ENCODE measurements at regions not wholly inside any gene's neighbourhood (a gene's known extent, or its start where the extent isn't known, plus 50 kb on each side); places are given as distances from the start of the nearest gene placed in this dataset.

DNA sequence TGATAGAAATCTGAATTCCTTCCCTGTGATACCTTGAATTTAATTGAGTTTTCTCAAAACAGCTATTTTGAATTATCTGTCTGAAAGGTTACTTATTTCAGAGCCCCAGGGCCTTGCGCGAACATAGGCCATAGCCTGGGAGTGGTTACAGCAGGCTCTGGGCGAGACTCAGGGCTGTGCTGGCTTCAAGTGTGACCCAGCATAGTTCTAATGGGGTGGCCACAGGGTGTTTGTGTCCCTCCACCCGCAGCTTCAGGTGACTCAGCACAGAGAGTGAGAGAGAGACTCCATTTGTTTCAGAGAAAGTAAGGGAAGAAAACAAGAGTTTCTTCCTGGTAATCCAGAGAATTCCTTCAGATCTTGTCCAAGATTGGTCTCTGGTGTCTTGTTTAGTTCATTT, 137.9 kb upstream of the POU3F3 start:
- no peaks in the 10 kb centered on the region for H3K27me3 ChIP-seq (ENCODE audit: control insufficient read depth, insufficient read depth, low read length)
- no peak overlapping the region for H3K4me3 ChIP-seq (ENCODE audit: low read depth, low read length)
- no peak for DNase-seq (ENCODE audit: low read depth)
- no peaks in the 10 kb centered on the region for H3K36me3 ChIP-seq (ENCODE audit: control insufficient read depth, insufficient read depth, low read length)
- TF ChIP-seq, protein P1, sequence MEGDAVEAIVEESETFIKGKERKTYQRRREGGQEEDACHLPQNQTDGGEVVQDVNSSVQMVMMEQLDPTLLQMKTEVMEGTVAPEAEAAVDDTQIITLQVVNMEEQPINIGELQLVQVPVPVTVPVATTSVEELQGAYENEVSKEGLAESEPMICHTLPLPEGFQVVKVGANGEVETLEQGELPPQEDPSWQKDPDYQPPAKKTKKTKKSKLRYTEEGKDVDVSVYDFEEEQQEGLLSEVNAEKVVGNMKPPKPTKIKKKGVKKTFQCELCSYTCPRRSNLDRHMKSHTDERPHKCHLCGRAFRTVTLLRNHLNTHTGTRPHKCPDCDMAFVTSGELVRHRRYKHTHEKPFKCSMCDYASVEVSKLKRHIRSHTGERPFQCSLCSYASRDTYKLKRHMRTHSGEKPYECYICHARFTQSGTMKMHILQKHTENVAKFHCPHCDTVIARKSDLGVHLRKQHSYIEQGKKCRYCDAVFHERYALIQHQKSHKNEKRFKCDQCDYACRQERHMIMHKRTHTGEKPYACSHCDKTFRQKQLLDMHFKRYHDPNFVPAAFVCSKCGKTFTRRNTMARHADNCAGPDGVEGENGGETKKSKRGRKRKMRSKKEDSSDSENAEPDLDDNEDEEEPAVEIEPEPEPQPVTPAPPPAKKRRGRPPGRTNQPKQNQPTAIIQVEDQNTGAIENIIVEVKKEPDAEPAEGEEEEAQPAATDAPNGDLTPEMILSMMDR (IDR thresholded peaks at IDR 0.05; ENCODE audit: insufficient read depth, low read length, poor library complexity, severe bottlenecking), result no peak

DNA sequence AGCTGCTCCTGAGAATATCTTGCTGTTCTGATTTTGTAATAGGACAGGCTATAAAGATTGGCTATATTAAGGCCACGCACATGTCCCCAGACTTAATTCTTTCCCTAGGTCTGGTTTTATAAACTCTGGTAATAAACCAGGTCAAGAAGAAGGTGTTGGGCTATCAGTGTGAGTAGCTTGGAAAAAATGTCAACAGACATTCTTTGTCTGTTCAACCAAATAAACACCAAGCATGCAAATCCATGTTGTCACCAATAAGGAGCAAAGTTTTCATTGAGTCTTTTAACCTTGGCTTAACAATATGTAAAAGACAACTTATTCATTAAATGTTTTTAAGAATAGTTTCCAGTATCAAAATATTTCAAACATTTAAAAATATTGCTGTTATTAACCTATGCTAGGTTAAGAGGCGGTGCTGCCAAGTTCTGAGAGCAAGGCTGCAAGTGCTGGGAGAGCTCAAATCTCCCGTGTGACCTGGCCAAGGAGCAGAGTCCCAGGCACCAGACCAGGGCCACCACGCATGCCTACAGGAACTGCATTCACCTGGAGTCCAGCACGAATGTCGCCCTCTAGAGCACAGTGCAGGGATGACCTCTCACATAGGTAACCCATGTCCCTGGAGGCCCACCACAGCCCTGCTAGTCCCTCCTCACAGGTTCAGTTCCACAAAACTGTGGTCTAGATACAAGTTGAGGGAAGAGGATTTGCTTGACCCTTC, 120.5 kb upstream of the POU3F3 start:
- Histone ChIP-seq H3K36me3 (ENCODE audit: control insufficient read depth, insufficient read depth, low read length) (no peaks in the 10 kb centered on the region), H3K4me3 (ENCODE audit: low read depth, low read length) (no peak overlapping the region), H3K27me3 (ENCODE audit: control insufficient read depth, insufficient read depth, low read length) (no peaks in the 10 kb centered on the region)
- no peak for DNase-seq (ENCODE audit: low read depth)
- TF ChIP-seq, protein P1 (IDR thresholded peaks at IDR 0.05; ENCODE audit: insufficient read depth, low read length, poor library complexity, severe bottlenecking), result peak; percentile 35

- H3K36me3 ChIP-seq (ENCODE audit: control insufficient read depth, insufficient read depth, low read length), result no peaks in the 10 kb centered on the region
- no peaks in the 10 kb centered on the region for H3K27me3 ChIP-seq (ENCODE audit: control insufficient read depth, insufficient read depth, low read length)
- no peak for DNase-seq (ENCODE audit: low read depth)
- TF ChIP-seq, protein P1 (IDR thresholded peaks at IDR 0.05; ENCODE audit: insufficient read depth, low read length, poor library complexity, severe bottlenecking), result no peak
- no peak overlapping the region for H3K4me3 ChIP-seq (ENCODE audit: low read depth, low read length)
Observed at GRCh38 chr2:104734937-104735586, 118.9 kb upstream of the POU3F3 start.

GRCh38 chr2:104736026-104736425, 117.9 kb upstream of the POU3F3 start:
- H3K4me3 ChIP-seq (ENCODE audit: low read depth, low read length), result no peak overlapping the region
- H3K27me3 ChIP-seq (ENCODE audit: control insufficient read depth, insufficient read depth, low read length), result no peaks in the 10 kb centered on the region
- no peak for DNase-seq (ENCODE audit: low read depth)
- no peaks in the 10 kb centered on the region for H3K36me3 ChIP-seq (ENCODE audit: control insufficient read depth, insufficient read depth, low read length)
- TF ChIP-seq, protein P1 (IDR thresholded peaks at IDR 0.05; ENCODE audit: insufficient read depth, low read length, poor library complexity, severe bottlenecking), result no peak

- TF ChIP-seq, protein P1 (IDR thresholded peaks at IDR 0.05; ENCODE audit: insufficient read depth, low read length, poor library complexity, severe bottlenecking), result no peak
- no peak overlapping the region for H3K4me3 ChIP-seq (ENCODE audit: low read depth, low read length)
- no peak for DNase-seq (ENCODE audit: low read depth)
Observed at GRCh38 chr2:104741860-104742259, 112.1 kb upstream of the POU3F3 start.

More at GRCh38 chr2:104741860-104742259, 112.1 kb upstream of the POU3F3 start:
- no peaks in the 10 kb centered on the region for H3K27me3 ChIP-seq (ENCODE audit: control insufficient read depth, insufficient read depth, low read length)
- H3K36me3 ChIP-seq (ENCODE audit: control insufficient read depth, insufficient read depth, low read length), result no peaks in the 10 kb centered on the region
